ENCODE measurements at regions not wholly inside any gene's neighbourhood (a gene's known extent, or its start where the extent isn't known, plus 50 kb on each side); places are given as distances from the start of the nearest gene placed in this dataset.

DNA sequence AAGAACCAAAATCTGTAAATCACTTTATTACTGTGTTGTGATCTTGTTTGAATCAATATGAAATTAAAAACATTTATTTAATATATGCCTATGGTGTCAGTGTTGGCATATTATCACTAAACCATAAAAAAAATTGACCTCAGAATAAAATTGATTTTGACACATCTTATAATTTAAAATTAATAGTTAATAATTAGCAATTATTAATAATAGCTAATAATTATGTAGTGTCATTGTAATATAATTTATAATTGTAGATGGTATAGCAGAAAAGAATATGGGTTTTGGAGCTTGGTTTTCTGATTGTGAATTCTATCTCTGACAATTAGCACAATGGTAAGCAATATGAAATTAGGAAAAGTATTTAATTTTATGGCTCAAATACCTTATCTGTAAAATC is 89.4 kb upstream of the CNTNAP2 start:
- DNase-seq = no peak
- H4K20me1 ChIP-seq (ENCODE audit: insufficient read depth, low read length) = no peaks in the 10 kb centered on the region
- no peak overlapping the region for H3K27ac ChIP-seq (ENCODE audit: insufficient read depth, low read length)
- no peaks in the 10 kb centered on the region for H3K9me1 ChIP-seq (ENCODE audit: insufficient read depth, low read length)
- H2BK120ac ChIP-seq (ENCODE audit: low read depth, low read length) = no peak overlapping the region
- BruUV-seq (replicated peaks) = no TSS peak
- no peak overlapping the region for H3K14ac ChIP-seq (replicated peaks; ENCODE audit: low read depth, low read length)
- no peaks in the 10 kb centered on the region for H3K27me3 ChIP-seq (ENCODE audit: control insufficient read depth, insufficient read depth, low read length)
- no peak for TF ChIP-seq RAD21 (IDR thresholded peaks at IDR 0.05; ENCODE audit: low read length)
- TF ChIP-seq, protein P1, sequence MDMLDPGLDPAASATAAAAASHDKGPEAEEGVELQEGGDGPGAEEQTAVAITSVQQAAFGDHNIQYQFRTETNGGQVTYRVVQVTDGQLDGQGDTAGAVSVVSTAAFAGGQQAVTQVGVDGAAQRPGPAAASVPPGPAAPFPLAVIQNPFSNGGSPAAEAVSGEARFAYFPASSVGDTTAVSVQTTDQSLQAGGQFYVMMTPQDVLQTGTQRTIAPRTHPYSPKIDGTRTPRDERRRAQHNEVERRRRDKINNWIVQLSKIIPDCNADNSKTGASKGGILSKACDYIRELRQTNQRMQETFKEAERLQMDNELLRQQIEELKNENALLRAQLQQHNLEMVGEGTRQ (IDR thresholded peaks at IDR 0.05; ENCODE audit: low read depth, low read length) = no peak
- TF ChIP-seq RCOR1 (IDR thresholded peaks at IDR 0.05; ENCODE audit: insufficient replicate concordance, low read length) = no peak
- TF ChIP-seq CHD1 (IDR thresholded peaks at IDR 0.05; ENCODE audit: low read depth, low read length) = no peak
- TF ChIP-seq NFE2L2 (IDR thresholded peaks at IDR 0.05; ENCODE audit: low read depth, low read length) = no peak
- no peak for TF ChIP-seq BHLHE40 (IDR thresholded peaks at IDR 0.05; ENCODE audit: low read depth, low read length)
- no peak for TF ChIP-seq CEBPB (IDR thresholded peaks at IDR 0.05; ENCODE audit: low read depth, low read length)
- TF ChIP-seq MXI1 (IDR thresholded peaks at IDR 0.05; ENCODE audit: borderline replicate concordance, low read depth, low read length) = no peak
- TF ChIP-seq SMC3 (IDR thresholded peaks at IDR 0.05; ENCODE audit: low read depth, low read length) = no peak
- TF ChIP-seq FOS (IDR thresholded peaks at IDR 0.05; ENCODE audit: low read depth, low read length) = no peak
- H2BK5ac ChIP-seq (ENCODE audit: low read depth, low read length, poor library complexity, severe bottlenecking) = no peak overlapping the region
- intact Hi-C loops (cut with micrococcal nuclease) (no loop called here), in situ Hi-C loops (cut with MboI; ENCODE audit: low sequenced_read_pairs) (no loop called here), dilution Hi-C loops (cut with HindIII; ENCODE audit: low sequenced_read_pairs, unreplicated experiment) (no loop called here)
- no peak overlapping the region for H3K9ac ChIP-seq (ENCODE audit: low read depth, low read length)
- H2BK15ac ChIP-seq (ENCODE audit: low read depth, low read length) = no peak overlapping the region
- H3K18ac ChIP-seq (ENCODE audit: low read depth, low read length) = no peak overlapping the region
- H4K8ac ChIP-seq (ENCODE audit: low read depth in 2 of 2, low read length in 2 of 2) = no peak overlapping the region
- H3K4me3 ChIP-seq (ENCODE audit: insufficient read depth, low read depth, low read length) = no peak overlapping the region
- H3K4ac ChIP-seq (ENCODE audit: low read depth, low read length) = no peak overlapping the region
- no peak overlapping the region for H4K91ac ChIP-seq (ENCODE audit: insufficient read depth, low read depth, low read length)
- ATAC-seq (ENCODE audit: low read depth) = no peak
- POLR2A ChIA-PET (ENCODE audit: unreplicated experiment) = no interaction called here
- H2BK20ac ChIP-seq (ENCODE audit: low read depth, low read length) = no peak overlapping the region
- no peak overlapping the region for H3K56ac ChIP-seq (ENCODE audit: extremely low read depth, insufficient read depth, low read length)
- H2AK5ac ChIP-seq (ENCODE audit: low read depth, low read length) = no peak overlapping the region
- H3K4me2 ChIP-seq (ENCODE audit: low read depth, low read length) = no peak overlapping the region
- H3K79me1 ChIP-seq (ENCODE audit: low read depth in 1 of 2, low read length in 2 of 2) = no peaks in the 10 kb centered on the region
- no peak overlapping the region for H4K5ac ChIP-seq (ENCODE audit: low read depth, low read length)
- H3K4me1 ChIP-seq (ENCODE audit: control insufficient read depth, insufficient read depth, low read length) = no peaks in the 10 kb centered on the region
- H2AK9ac ChIP-seq (replicated peaks; ENCODE audit: low read depth, low read length, poor library complexity) = no peak overlapping the region
- no peak overlapping the region for H2AFZ ChIP-seq (replicated peaks; ENCODE audit: low read length, poor library complexity)
- H3K9me3 ChIP-seq (ENCODE audit: control insufficient read depth, insufficient read depth, low read length) = peaks cover 8% of the 10 kb centered on the region; the same call in 1 of the 2 replicates
- no peaks in the 10 kb centered on the region for H3K36me3 ChIP-seq (ENCODE audit: control insufficient read depth, insufficient read depth, low read length)
- no peak overlapping the region for H3K23ac ChIP-seq (ENCODE audit: low read depth, low read length)
- CTCF ChIA-PET = interaction anchor here (0.6 kb wide), 1 partner anchor 37 kb away, joined by 7 read pairs; no protein-coding TSS in a partner anchor

All from IMR-90 (cell line).